GM12872 (cell line): ENCODE measurements at regions not wholly inside any gene's neighbourhood (a gene's known extent, or its start where the extent isn't known, plus 50 kb on each side); places are given as distances from the start of the nearest gene placed in this dataset.

Source experiments
- TF ChIP-seq, protein P1 (sequence below): IDR thresholded peaks from 3 replicates; pipeline ENCODE4 v1.5.1; 2011; ENCODE audit warnings: low read depth, mild to moderate bottlenecking, low read length, moderate library complexity; ENCODE audit not compliant: insufficient read depth

DNA sequence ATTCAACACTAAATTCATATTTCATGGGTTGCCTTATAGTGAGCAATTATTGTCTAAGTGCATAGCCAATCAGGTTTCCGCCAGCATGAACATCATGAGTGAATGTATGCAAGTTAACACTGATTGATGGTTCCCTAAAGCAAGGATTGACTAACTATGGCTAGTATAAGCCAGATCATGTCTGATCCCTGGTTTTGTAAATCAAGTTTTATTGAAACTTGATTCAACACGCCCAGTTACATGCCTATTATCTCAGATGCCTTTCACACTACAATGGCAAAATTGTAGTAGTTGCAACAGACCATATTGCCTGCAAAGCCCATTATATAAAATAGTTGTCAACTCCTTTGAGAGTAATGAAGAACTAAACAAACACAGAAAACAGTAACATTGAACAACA is 1127.4 kb downstream of the NCAM2 start:
- TF ChIP-seq, protein P1, sequence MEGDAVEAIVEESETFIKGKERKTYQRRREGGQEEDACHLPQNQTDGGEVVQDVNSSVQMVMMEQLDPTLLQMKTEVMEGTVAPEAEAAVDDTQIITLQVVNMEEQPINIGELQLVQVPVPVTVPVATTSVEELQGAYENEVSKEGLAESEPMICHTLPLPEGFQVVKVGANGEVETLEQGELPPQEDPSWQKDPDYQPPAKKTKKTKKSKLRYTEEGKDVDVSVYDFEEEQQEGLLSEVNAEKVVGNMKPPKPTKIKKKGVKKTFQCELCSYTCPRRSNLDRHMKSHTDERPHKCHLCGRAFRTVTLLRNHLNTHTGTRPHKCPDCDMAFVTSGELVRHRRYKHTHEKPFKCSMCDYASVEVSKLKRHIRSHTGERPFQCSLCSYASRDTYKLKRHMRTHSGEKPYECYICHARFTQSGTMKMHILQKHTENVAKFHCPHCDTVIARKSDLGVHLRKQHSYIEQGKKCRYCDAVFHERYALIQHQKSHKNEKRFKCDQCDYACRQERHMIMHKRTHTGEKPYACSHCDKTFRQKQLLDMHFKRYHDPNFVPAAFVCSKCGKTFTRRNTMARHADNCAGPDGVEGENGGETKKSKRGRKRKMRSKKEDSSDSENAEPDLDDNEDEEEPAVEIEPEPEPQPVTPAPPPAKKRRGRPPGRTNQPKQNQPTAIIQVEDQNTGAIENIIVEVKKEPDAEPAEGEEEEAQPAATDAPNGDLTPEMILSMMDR, result no peak

GRCh38 chr21:22128671-22129070 is 1130.5 kb downstream of the NCAM2 start:
- TF ChIP-seq, protein P1, result no peak

DNA sequence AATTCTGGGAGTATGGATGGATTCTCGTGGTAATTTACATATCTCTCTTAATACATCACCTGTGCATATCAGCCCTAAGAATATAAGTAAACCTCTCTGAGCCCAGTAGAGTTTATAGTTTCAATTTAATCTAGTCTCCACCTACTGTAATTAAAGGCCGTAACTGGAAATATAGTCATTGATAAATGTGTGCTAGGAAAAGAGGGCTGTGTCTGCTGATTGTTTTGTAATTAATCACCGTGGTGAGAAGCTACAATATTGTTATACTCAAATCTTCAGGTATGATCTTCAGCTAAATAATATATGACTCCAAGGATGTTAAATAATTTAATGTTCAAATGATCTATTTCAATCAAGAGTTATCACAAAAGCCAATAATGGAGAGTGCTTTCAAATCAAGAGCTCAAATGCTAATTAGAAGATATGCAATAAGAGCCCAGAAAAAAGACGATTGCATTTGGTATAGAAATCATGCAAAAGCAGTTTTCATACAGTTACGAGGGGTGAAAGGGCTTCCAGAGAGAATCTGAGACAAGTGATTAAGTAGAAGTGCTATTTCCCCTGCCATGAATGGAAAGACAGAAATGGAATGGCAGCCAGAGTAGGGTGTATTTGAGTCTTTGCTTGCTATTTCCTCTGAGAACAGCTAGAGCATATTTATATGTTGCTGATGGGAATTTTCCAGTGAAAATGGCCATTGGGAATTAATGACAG is 1134.3 kb downstream of the NCAM2 start:
- TF ChIP-seq, protein P1, result no peak

DNA sequence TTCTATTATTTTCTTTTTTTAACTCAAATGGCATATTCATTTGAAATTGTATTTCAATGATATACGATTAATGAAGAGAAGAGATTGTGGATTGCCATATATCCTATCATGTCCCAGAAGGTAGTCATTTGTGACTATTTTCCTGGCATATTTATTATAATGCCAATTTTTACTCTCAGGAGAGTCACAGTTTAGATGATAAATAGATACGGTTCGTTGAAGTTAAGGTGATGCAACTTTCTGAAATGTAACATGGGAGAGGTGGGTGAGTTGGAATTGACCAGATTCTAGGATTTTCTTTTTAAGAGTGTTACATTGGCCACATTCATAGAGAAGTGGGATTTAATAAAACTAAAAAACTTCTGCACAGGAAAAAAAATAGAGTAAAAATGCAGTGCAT is 1138.5 kb downstream of the NCAM2 start:
- TF ChIP-seq, protein P1, result no peak

DNA sequence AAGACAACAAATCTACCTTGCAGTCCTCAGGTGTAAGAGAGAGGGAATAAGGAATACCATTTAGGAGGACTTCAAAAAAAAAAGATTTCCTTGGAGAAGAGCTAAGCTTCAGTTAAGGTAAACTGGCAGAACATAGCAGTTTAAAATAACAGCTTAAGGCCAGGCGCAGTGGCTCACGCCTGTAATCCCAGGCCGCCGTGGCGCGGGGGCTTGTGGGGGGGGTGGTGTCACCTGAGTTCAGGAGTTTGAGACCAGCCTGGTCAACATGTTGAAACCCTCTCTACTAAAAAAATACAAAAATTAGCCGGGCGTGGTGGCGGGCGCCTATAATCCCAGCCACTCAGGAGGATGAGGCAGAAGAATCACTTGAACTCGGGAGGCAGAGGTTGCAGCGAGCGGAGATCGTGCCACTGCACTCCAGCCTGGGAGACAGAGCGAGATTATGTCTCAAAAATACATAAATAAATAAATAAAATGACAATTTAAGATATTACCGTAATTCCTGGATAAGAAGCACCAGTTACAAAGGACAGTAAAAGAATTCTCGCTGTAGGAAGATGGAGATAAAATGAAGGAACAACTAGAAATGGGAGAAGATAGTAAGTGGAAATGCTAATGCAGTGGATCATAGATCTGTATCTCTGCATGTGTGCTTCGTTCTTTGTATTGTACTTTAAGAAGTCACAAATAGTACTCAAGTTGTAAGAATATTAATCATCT is 1140.2 kb downstream of the NCAM2 start:
- TF ChIP-seq, protein P1, result no peak

- TF ChIP-seq, protein P1, result no peak
Observed at GRCh38 chr21:22145545-22145944, 1147.3 kb downstream of the NCAM2 start.

- TF ChIP-seq, protein P1, result no peak
Observed at GRCh38 chr21:22154579-22155274, 1156.5 kb downstream of the NCAM2 start.
